Activated naive CD8-positive, alpha-beta T cell treated with anti-CD3 and anti-CD28 coated beads, Interleukin-2, amount 50 U/mL, for 24 hours (primary cell): ENCODE measurements at regions not wholly inside any gene's neighbourhood (a gene's known extent, or its start where the extent isn't known, plus 50 kb on each side); places are given as distances from the start of the nearest gene placed in this dataset.

Source experiments
- ATAC-seq: fragments of 150-1000 bp; cut with Tn5 transposase; one replicate; pipeline ENCODE4 v1.10.0; 2021
- DNase-seq: peaks from one replicate; pipeline ENCODE4 v3.0.0; 2021
- H3K27ac Mint-ChIP-seq: one replicate; pipeline ENCODE4 v1.8.0; 2021; ENCODE audit warnings: mild to moderate bottlenecking, mixed read lengths
- H3K27me3 Mint-ChIP-seq: one replicate; pipeline ENCODE4 v1.8.0; 2021; ENCODE audit warnings: mixed read lengths
- H3K36me3 Mint-ChIP-seq: one replicate; pipeline ENCODE4 v1.8.0; 2021; ENCODE audit warnings: low read depth, mixed read lengths
- H3K4me1 Mint-ChIP-seq: one replicate; pipeline ENCODE4 v1.8.0; 2021; ENCODE audit warnings: mixed read lengths
- H3K4me3 Mint-ChIP-seq: one replicate; pipeline ENCODE4 v1.8.0; 2021; ENCODE audit warnings: mild to moderate bottlenecking, moderate library complexity, mixed read lengths
- H3K9me3 Mint-ChIP-seq: one replicate; pipeline ENCODE4 v1.8.0; 2021; ENCODE audit warnings: mixed read lengths

GRCh38 chr21:32190493-32191144 is 88.2 kb downstream of the MIS18A start:
- Mint-ChIP-seq H3K27me3 (peaks cover 8% of the 10 kb centered on the region), H3K4me3 (no peak overlapping the region), H3K9me3 (no peaks in the 10 kb centered on the region), H3K27ac (no peak overlapping the region), H3K36me3 (no peaks in the 10 kb centered on the region), H3K4me1 (no peaks in the 10 kb centered on the region)
- ATAC-seq: no peak
- DNase-seq: no peak

GRCh38 chr21:32189688-32190483 is 89.0 kb downstream of the MIS18A start:
- H3K4me3 Mint-ChIP-seq: no peak overlapping the region
- no peaks in the 10 kb centered on the region for H3K4me1 Mint-ChIP-seq
- DNase-seq: no peak
- no peak for ATAC-seq
- H3K27ac Mint-ChIP-seq: no peak overlapping the region
- H3K36me3 Mint-ChIP-seq: no peaks in the 10 kb centered on the region
- H3K9me3 Mint-ChIP-seq: no peaks in the 10 kb centered on the region
- peaks cover 8% of the 10 kb centered on the region for H3K27me3 Mint-ChIP-seq

GRCh38 chr21:32186804-32187203 is 92.0 kb downstream of the MIS18A start:
- H3K4me3 Mint-ChIP-seq: no peak overlapping the region
- no peak for ATAC-seq

GRCh38 chr21:32185726-32186125 is 93.1 kb downstream of the MIS18A start:
- Mint-ChIP-seq H3K36me3 (no peaks in the 10 kb centered on the region), H3K9me3 (no peaks in the 10 kb centered on the region), H3K27ac (no peak overlapping the region), H3K4me3 (no peak overlapping the region), H3K27me3 (peaks cover 4% of the 10 kb centered on the region), H3K4me1 (no peaks in the 10 kb centered on the region)
- ATAC-seq: no peak
- DNase-seq: no peak

More at GRCh38 chr21:32186804-32187203, 92.0 kb downstream of the MIS18A start:
- DNase-seq: no peak
- H3K27me3 Mint-ChIP-seq: peaks cover 4% of the 10 kb centered on the region
- no peaks in the 10 kb centered on the region for H3K36me3 Mint-ChIP-seq
- H3K27ac Mint-ChIP-seq: no peak overlapping the region
- no peaks in the 10 kb centered on the region for H3K4me1 Mint-ChIP-seq
- H3K9me3 Mint-ChIP-seq: no peaks in the 10 kb centered on the region

GRCh38 chr21:32185103-32185502 is 93.7 kb downstream of the MIS18A start:
- no peaks in the 10 kb centered on the region for H3K9me3 Mint-ChIP-seq
- no peak overlapping the region for H3K27ac Mint-ChIP-seq
- no peaks in the 10 kb centered on the region for H3K36me3 Mint-ChIP-seq

GRCh38 chr21:32184485-32184884 is 94.4 kb downstream of the MIS18A start:
- H3K36me3 Mint-ChIP-seq: no peaks in the 10 kb centered on the region
- H3K4me3 Mint-ChIP-seq: no peak overlapping the region
- H3K27ac Mint-ChIP-seq: no peak overlapping the region
- DNase-seq (no peak), ATAC-seq (no peak)
- H3K4me1 Mint-ChIP-seq: no peaks in the 10 kb centered on the region
- H3K9me3 Mint-ChIP-seq: no peaks in the 10 kb centered on the region
- peaks cover 2% of the 10 kb centered on the region for H3K27me3 Mint-ChIP-seq

More at GRCh38 chr21:32185103-32185502, 93.7 kb downstream of the MIS18A start:
- Mint-ChIP-seq H3K4me1 (no peaks in the 10 kb centered on the region), H3K4me3 (no peak overlapping the region), H3K27me3 (peaks cover 5% of the 10 kb centered on the region)
- ATAC-seq (no peak), DNase-seq (no peak)

- no peak overlapping the region for H3K27ac Mint-ChIP-seq
- ATAC-seq: no peak
- H3K27me3 Mint-ChIP-seq: peaks cover 4% of the 10 kb centered on the region
Measured at GRCh38 chr21:32184065-32184464, 94.8 kb downstream of the MIS18A start.

GRCh38 chr21:32183396-32183795 is 95.5 kb downstream of the MIS18A start:
- ATAC-seq (no peak), DNase-seq (no peak)
- Mint-ChIP-seq H3K4me3 (no peak overlapping the region), H3K36me3 (no peaks in the 10 kb centered on the region), H3K27me3 (peaks cover 4% of the 10 kb centered on the region), H3K9me3 (no peaks in the 10 kb centered on the region), H3K4me1 (no peaks in the 10 kb centered on the region), H3K27ac (no peak overlapping the region)

More at GRCh38 chr21:32184065-32184464, 94.8 kb downstream of the MIS18A start:
- Mint-ChIP-seq H3K4me3 (no peak overlapping the region), H3K36me3 (no peaks in the 10 kb centered on the region), H3K9me3 (no peaks in the 10 kb centered on the region), H3K4me1 (no peaks in the 10 kb centered on the region)
- no peak for DNase-seq

- ATAC-seq: no peak
- no peaks in the 10 kb centered on the region for H3K36me3 Mint-ChIP-seq
- DNase-seq: no peak
- no peak overlapping the region for H3K4me3 Mint-ChIP-seq
- peaks cover 4% of the 10 kb centered on the region for H3K27me3 Mint-ChIP-seq
- no peaks in the 10 kb centered on the region for H3K4me1 Mint-ChIP-seq
- H3K9me3 Mint-ChIP-seq: no peaks in the 10 kb centered on the region
- no peak overlapping the region for H3K27ac Mint-ChIP-seq
Measured at GRCh38 chr21:32182449-32182848, 96.4 kb downstream of the MIS18A start.

GRCh38 chr21:32181457-32181856 is 97.4 kb downstream of the MIS18A start:
- ATAC-seq (no peak), DNase-seq (no peak)
- H3K4me3 Mint-ChIP-seq: no peak overlapping the region
- H3K36me3 Mint-ChIP-seq: no peaks in the 10 kb centered on the region
- no peaks in the 10 kb centered on the region for H3K4me1 Mint-ChIP-seq
- peaks cover 8% of the 10 kb centered on the region for H3K27me3 Mint-ChIP-seq
- H3K9me3 Mint-ChIP-seq: no peaks in the 10 kb centered on the region
- H3K27ac Mint-ChIP-seq: no peak overlapping the region

- H3K9me3 Mint-ChIP-seq: no peaks in the 10 kb centered on the region
- ATAC-seq (no peak), DNase-seq (no peak)
- H3K27ac Mint-ChIP-seq: no peak overlapping the region
- H3K36me3 Mint-ChIP-seq: no peaks in the 10 kb centered on the region
- peaks cover 11% of the 10 kb centered on the region for H3K27me3 Mint-ChIP-seq
- H3K4me1 Mint-ChIP-seq: no peaks in the 10 kb centered on the region
- H3K4me3 Mint-ChIP-seq: no peak overlapping the region
Measured at GRCh38 chr21:32174819-32175218, 104.0 kb downstream of the MIS18A start.

- Mint-ChIP-seq H3K27me3 (peaks cover 12% of the 10 kb centered on the region), H3K4me1 (no peaks in the 10 kb centered on the region), H3K27ac (no peak overlapping the region), H3K36me3 (no peaks in the 10 kb centered on the region), H3K9me3 (no peaks in the 10 kb centered on the region), H3K4me3 (no peak overlapping the region)
- no peak for DNase-seq
- ATAC-seq: no peak
Measured at GRCh38 chr21:32173121-32173724, 105.6 kb downstream of the MIS18A start.

- no peak for DNase-seq
- ATAC-seq: no peak
Measured at GRCh38 chr21:32172106-32172505, 106.7 kb downstream of the MIS18A start.

GRCh38 chr21:32167513-32167912 is 111.3 kb downstream of the MIS18A start:
- Mint-ChIP-seq H3K9me3 (no peaks in the 10 kb centered on the region), H3K4me1 (no peaks in the 10 kb centered on the region), H3K36me3 (no peaks in the 10 kb centered on the region), H3K27me3 (peaks cover 24% of the 10 kb centered on the region), H3K4me3 (no peak overlapping the region), H3K27ac (no peak overlapping the region)
- no peak for ATAC-seq
- no peak for DNase-seq

More at GRCh38 chr21:32172106-32172505, 106.7 kb downstream of the MIS18A start:
- H3K4me3 Mint-ChIP-seq: no peak overlapping the region
- H3K4me1 Mint-ChIP-seq: no peaks in the 10 kb centered on the region
- no peaks in the 10 kb centered on the region for H3K9me3 Mint-ChIP-seq
- no peak overlapping the region for H3K27ac Mint-ChIP-seq
- H3K27me3 Mint-ChIP-seq: peaks cover 12% of the 10 kb centered on the region
- H3K36me3 Mint-ChIP-seq: no peaks in the 10 kb centered on the region

- no peaks in the 10 kb centered on the region for H3K36me3 Mint-ChIP-seq
- no peak for ATAC-seq
- no peaks in the 10 kb centered on the region for H3K9me3 Mint-ChIP-seq
- no peak overlapping the region for H3K27ac Mint-ChIP-seq
- no peaks in the 10 kb centered on the region for H3K4me1 Mint-ChIP-seq
- no peak for DNase-seq
- peaks cover 20% of the 10 kb centered on the region for H3K27me3 Mint-ChIP-seq
- no peak overlapping the region for H3K4me3 Mint-ChIP-seq
Measured at GRCh38 chr21:32163386-32163785, 115.5 kb downstream of the MIS18A start.
